GM13976 (cell line): ENCODE measurements at regions not wholly inside any gene's neighbourhood (a gene's known extent, or its start where the extent isn't known, plus 50 kb on each side); places are given as distances from the start of the nearest gene placed in this dataset.

ENCODE experiments used
- DNase-seq: peaks from one replicate; pipeline ENCODE4 v3.0.0; 2012; ENCODE audit warnings: low spot score
- CTCF ChIP-seq: IDR thresholded peaks from 2 replicates; pipeline ENCODE4 v1.5.1; 2012; ENCODE audit warnings: borderline replicate concordance, mild to moderate bottlenecking; ENCODE audit not compliant: insufficient read depth; ENCODE audit errors: extremely low read depth, missing control alignments, control extremely low read depth
- in situ Hi-C: fragments of 300-500 bp; cut with MboI; formaldehyde crosslinking; loops from one replicate; pipeline ENCODE4 v1.12.0; 2022; ENCODE audit warnings: low sequenced_read_pairs, mixed read lengths, inconsistent platforms; ENCODE audit not compliant: unreplicated experiment

DNA sequence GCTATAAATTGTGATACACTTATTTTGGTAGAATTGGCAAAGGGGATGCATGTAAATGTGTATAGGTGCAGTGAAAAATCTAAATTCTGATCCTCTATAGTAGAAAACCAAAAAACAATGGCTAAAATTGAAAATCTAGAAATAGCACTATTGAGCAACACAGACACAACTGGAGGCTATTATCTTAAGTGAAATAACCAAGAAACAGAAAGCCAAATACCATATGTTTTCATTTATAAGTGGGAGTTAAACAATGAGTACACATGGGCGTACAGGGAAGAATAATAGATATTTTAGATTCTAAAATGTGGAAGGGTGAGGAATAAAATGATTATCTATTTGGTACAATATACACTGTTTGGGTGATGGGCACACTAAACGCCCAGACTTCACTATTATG lies 183.2 kb upstream of the TUSC1 start:
- in situ Hi-C loops = no loop called here
- no peak for DNase-seq
- no peak for TF ChIP-seq CTCF

- TF ChIP-seq CTCF = no peak
- no peak for DNase-seq
- in situ Hi-C loops = no loop called here
Measured at GRCh38 chr9:25857147-25857546, 178.9 kb upstream of the TUSC1 start.

DNA sequence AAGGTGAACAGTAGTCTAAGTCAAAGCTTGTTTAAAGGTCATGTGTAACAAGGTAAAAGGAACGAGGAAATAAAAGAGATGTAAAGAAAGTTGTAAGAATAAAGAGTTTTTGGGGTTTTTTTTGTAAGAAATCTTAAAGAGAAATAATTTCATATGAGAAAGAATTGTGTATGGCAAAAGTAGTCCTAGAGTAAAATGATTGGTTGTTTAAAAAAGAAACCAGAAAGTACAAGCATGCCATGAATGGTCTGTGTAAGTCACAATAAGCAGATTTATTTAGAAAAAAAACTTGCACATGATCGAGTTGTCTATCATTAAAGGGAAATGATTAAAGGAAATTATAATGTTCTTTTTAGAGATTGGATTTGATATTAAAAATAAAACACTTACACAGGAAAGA lies 172.6 kb upstream of the TUSC1 start:
- no peak for TF ChIP-seq CTCF
- no peak for DNase-seq
- in situ Hi-C loops = no loop called here

DNA sequence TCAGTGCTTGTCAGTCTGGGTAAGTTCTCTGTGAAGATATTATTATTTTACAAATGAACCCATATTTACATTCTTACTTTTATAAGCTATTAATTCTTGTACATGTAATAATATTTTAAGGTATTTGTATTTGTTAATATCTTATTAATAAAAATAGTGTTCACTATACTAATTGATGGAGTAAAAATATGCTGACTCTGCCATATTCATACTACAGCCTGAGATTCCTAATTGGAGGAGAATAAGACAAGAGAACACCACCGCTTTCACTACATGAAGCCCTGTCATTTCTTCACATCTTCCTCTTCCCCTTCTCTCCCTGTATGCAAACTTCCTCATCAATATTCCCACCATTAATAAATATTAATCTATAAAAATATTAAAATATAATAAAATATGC lies 167.6 kb upstream of the TUSC1 start:
- no peak for TF ChIP-seq CTCF
- in situ Hi-C loops = no loop called here
- no peak for DNase-seq

GRCh38 chr9:25830381-25830780 lies 152.1 kb upstream of the TUSC1 start:
- in situ Hi-C loops = no loop called here
- DNase-seq = no peak
- TF ChIP-seq CTCF = no peak

DNA sequence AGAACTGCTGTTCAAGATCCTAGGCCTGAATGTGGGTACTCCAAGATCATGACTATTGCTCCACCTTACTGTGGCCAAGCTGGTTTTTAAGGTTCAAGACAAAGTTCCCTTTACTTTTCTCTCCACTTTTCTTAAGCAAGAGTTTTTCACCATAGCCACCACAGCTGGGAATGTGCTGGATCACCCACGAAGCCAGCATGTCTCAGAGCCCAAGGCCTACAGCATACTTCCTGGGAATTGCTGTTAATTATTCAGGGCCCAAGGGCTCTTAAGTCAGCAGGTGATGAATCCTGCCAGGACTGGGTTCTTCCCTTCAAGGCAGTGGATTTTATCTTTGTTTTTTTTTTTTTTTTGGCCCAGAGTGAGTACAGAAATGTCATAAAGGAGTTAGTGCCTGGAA lies 149.4 kb upstream of the TUSC1 start:
- no peak for TF ChIP-seq CTCF
- DNase-seq = no peak
- in situ Hi-C loops = no loop called here

- DNase-seq = no peak
- no peak for TF ChIP-seq CTCF
- in situ Hi-C loops = no loop called here
Measured at GRCh38 chr9:25816439-25816838, 138.2 kb upstream of the TUSC1 start.
